Ishikawa (cell line): ENCODE measurements at regions not wholly inside any gene's neighbourhood (a gene's known extent, or its start where the extent isn't known, plus 50 kb on each side); places are given as distances from the start of the nearest gene placed in this dataset.

Experiments
- CREB1 ChIP-seq: IDR thresholded peaks from 2 replicates; pipeline ENCODE4 v1.6.1; 2012; ENCODE audit warnings: low read depth
- EP300 ChIP-seq: IDR thresholded peaks from 2 replicates; pipeline ENCODE4 v1.6.1; 2012; ENCODE audit warnings: borderline replicate concordance
- TAF1 ChIP-seq: IDR thresholded peaks from 2 replicates; pipeline ENCODE4 v1.6.1; 2012; ENCODE audit warnings: low read depth, mild to moderate bottlenecking
- YY1 ChIP-seq: IDR thresholded peaks from 2 replicates; pipeline ENCODE4 v1.6.1; 2012; ENCODE audit warnings: low read depth

DNA sequence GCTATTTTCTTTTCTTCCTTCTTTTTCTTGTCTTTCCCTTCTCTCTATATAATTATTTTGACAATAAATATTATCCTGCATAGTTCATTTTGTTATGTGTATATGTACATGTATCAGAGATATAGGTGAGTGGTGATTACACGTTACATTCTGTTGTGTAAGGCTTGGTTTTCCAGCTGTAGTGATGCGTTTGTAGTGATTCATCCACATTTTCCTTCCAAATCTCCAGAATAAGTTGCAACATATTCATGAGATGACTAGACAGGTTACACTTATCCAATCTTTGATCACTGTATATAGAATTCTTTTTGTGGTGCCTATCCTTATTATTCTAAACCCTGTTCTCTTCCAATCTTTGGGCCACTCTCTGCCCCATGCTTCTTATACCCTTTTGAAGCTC, 540.2 kb downstream of the GBA3 start:
- TF ChIP-seq EP300, result no peak
- no peak for TF ChIP-seq TAF1
- no peak for TF ChIP-seq YY1
- no peak for TF ChIP-seq CREB1
